Middle frontal gyrus (tissue), 1 donor: ENCODE measurements at regions not wholly inside any gene's neighbourhood (a gene's known extent, or its start where the extent isn't known, plus 50 kb on each side); places are given as distances from the start of the nearest gene placed in this dataset.
"Not testable (repeated sequence)": the region's sequence is repeated elsewhere in the genome, so short reads cannot be mapped to it uniquely, and the experiment has no call there.

ENCODE experiments used
- DNase-seq: peaks from one replicate; pipeline ENCODE4 v3.0.0-alpha.2; 2015; ENCODE audit warnings: low spot score; ENCODE audit errors: extremely low spot score

GRCh38 chr6:120526576-120526975 lies 807.7 kb downstream of the TBC1D32 start:
- DNase-seq = no peak

GRCh38 chr6:120514544-120514943 lies 819.7 kb downstream of the TBC1D32 start:
- no peak for DNase-seq

- no peak for DNase-seq
Observed at GRCh38 chr6:120511712-120512111, 822.6 kb downstream of the TBC1D32 start.

- DNase-seq = no peak
Observed at GRCh38 chr6:120498711-120499110, 835.6 kb downstream of the TBC1D32 start.

GRCh38 chr6:120496661-120497060 lies 837.6 kb downstream of the TBC1D32 start:
- no peak for DNase-seq

- no peak for DNase-seq
Observed at GRCh38 chr6:120493505-120493904, 840.8 kb downstream of the TBC1D32 start.

GRCh38 chr6:120489941-120490340 lies 844.3 kb downstream of the TBC1D32 start:
- DNase-seq = no peak

GRCh38 chr6:120484146-120484545 lies 850.1 kb downstream of the TBC1D32 start:
- no peak for DNase-seq

- DNase-seq = no peak
Observed at GRCh38 chr6:120478650-120479049, 855.6 kb downstream of the TBC1D32 start.

GRCh38 chr6:120473804-120474203 lies 860.5 kb downstream of the TBC1D32 start:
- no peak for DNase-seq

GRCh38 chr6:120468486-120468885 lies 865.8 kb downstream of the TBC1D32 start:
- DNase-seq = no peak

GRCh38 chr6:120451508-120451907 lies 882.8 kb downstream of the TBC1D32 start:
- DNase-seq = no peak

GRCh38 chr6:120447605-120448004 lies 886.7 kb downstream of the TBC1D32 start:
- no peak for DNase-seq

GRCh38 chr6:120432840-120433239 lies 901.4 kb downstream of the TBC1D32 start:
- DNase-seq = not testable (repeated sequence)

- no peak for DNase-seq
Observed at GRCh38 chr6:120431841-120432240, 902.4 kb downstream of the TBC1D32 start.

- DNase-seq = no peak
Observed at GRCh38 chr6:120411394-120411793, 922.9 kb downstream of the TBC1D32 start.

GRCh38 chr6:120410586-120410985 lies 923.7 kb downstream of the TBC1D32 start:
- no peak for DNase-seq

GRCh38 chr6:120407696-120408095 lies 926.6 kb downstream of the TBC1D32 start:
- DNase-seq = no peak

- DNase-seq = no peak
Observed at GRCh38 chr6:120405947-120406346, 928.3 kb downstream of the TBC1D32 start.

GRCh38 chr6:120395784-120396183 lies 938.5 kb downstream of the TBC1D32 start:
- no peak for DNase-seq

GRCh38 chr6:120395330-120395729 lies 939.0 kb downstream of the TBC1D32 start:
- no peak for DNase-seq

GRCh38 chr6:120392941-120393340 lies 941.3 kb downstream of the TBC1D32 start:
- DNase-seq = no peak

GRCh38 chr6:120384671-120385070 lies 949.6 kb downstream of the TBC1D32 start:
- no peak for DNase-seq

- DNase-seq = no peak
Observed at GRCh38 chr6:120383681-120384080, 950.6 kb downstream of the TBC1D32 start.
